H1 (cell line): ENCODE measurements at regions not wholly inside any gene's neighbourhood (a gene's known extent, or its start where the extent isn't known, plus 50 kb on each side); places are given as distances from the start of the nearest gene placed in this dataset.

Source experiments
- CTCF ChIA-PET: fragments of 300-600 bp; sonication (Branson Sonifier 250); formaldehyde crosslinking; loops from one replicate; lab custom pipeline; 2021; ENCODE audit not compliant: partially characterized antibody; lab: Charles Lee
- POLR2A ChIA-PET: fragments of 300-600 bp; sonication (Branson Sonifier 250); formaldehyde crosslinking; loops from one replicate; lab custom pipeline; 2021; ENCODE audit warnings: inconsistent platforms; ENCODE audit not compliant: partially characterized antibody; lab: Charles Lee
- DNase-seq, 2 experiments: peaks; one replicate each; pipeline versions ENCODE4 v3.0.0 to v3.0.0-alpha.2; 2010 to 2022; ENCODE audit warnings: low spot score in 2 of 2, low read depth in 1 of 2, mixed read lengths in 1 of 2
- FAIRE-seq: peaks from 2 replicates; lab custom pipeline; 2011; peaks lifted over from hg19 to GRCh38; lab: Jason Lieb, UNC
- H2AFZ ChIP-seq: 2 replicates; pipeline ENCODE4 v1.8.1; 2012; ENCODE audit warnings: low read length, inconsistent platforms
- H2AK5ac ChIP-seq: 2 replicates; pipeline ENCODE4 v1.6.1; 2013; ENCODE audit warnings: low read depth, low read length
- H2BK120ac ChIP-seq: replicated peaks from 2 replicates; pipeline ENCODE3; 2013; ENCODE audit warnings: low read depth, low read length, inconsistent platforms
- H2BK12ac ChIP-seq: 2 replicates; pipeline ENCODE4 v1.6.1; 2013; ENCODE audit warnings: low read depth, low read length
- H2BK15ac ChIP-seq: 2 replicates; pipeline ENCODE4 v1.6.1; 2013; ENCODE audit warnings: low read length
- H2BK20ac ChIP-seq: 2 replicates; pipeline ENCODE4 v1.6.1; 2013; ENCODE audit warnings: low read length
- H2BK5ac ChIP-seq: 2 replicates; pipeline ENCODE4 v1.6.1; 2013; ENCODE audit warnings: low read depth, low read length
- H3K14ac ChIP-seq: 2 replicates; pipeline ENCODE4 v1.6.1; 2013; ENCODE audit warnings: inconsistent platforms; ENCODE audit not compliant: insufficient read length
- H3K18ac ChIP-seq: 2 replicates; pipeline ENCODE4 v1.6.1; 2013; ENCODE audit warnings: low read length; ENCODE audit errors: extremely low read depth
- H3K23ac ChIP-seq: 2 replicates; pipeline ENCODE4 v1.6.1; 2013; ENCODE audit warnings: inconsistent platforms; ENCODE audit not compliant: insufficient read length
- H3K23me2 ChIP-seq: 2 replicates; pipeline ENCODE4 v1.6.1; 2013; ENCODE audit warnings: low read depth, low read length
- H3K27ac ChIP-seq: 2 replicates; pipeline ENCODE4 v1.6.1; 2011; ENCODE audit warnings: low read depth, low read length, inconsistent platforms
- H3K27me3 ChIP-seq, 4 experiments: replicated peaks in 1 of 4; 1 replicate in 1 of 4; 2 replicates in 3 of 4; pipeline versions ENCODE4 v1.6.1 to v1.8.1; 2011 to 2013; ENCODE audit warnings: low read length in 3 of 4, mild to moderate bottlenecking in 3 of 4, inconsistent platforms in 2 of 4, mixed read lengths in 2 of 4, moderate library complexity in 1 of 4; ENCODE audit not compliant: control insufficient read depth in 3 of 4, insufficient read depth in 3 of 4; ENCODE audit errors: extremely low read depth in 1 of 4
- H3K36me3 ChIP-seq, 4 experiments: 2 replicates each; pipeline versions ENCODE4 v1.6.1 to v1.8.1; 2011 to 2013; ENCODE audit warnings: mild to moderate bottlenecking in 4 of 4, low read length in 3 of 4, moderate library complexity in 2 of 4, control low read depth in 1 of 4, inconsistent platforms in 1 of 4; ENCODE audit not compliant: insufficient read depth in 4 of 4, control insufficient read depth in 2 of 4
- H3K4ac ChIP-seq: replicated peaks from 2 replicates; pipeline ENCODE3; 2013; ENCODE audit warnings: low read length, low read depth, mixed read lengths, inconsistent platforms; ENCODE audit not compliant: insufficient read length
- H3K4me1 ChIP-seq, 4 experiments: replicated peaks in 1 of 4; 1 replicate in 1 of 4; 2 replicates in 3 of 4; pipeline versions ENCODE4 v1.6.1 to v1.8.1; 2011 to 2013; ENCODE audit warnings: low read length in 3 of 4, inconsistent platforms in 2 of 4, mixed read lengths in 1 of 4; ENCODE audit not compliant: insufficient read depth in 4 of 4, control insufficient read depth in 3 of 4
- H3K4me2 ChIP-seq, 2 experiments: 2 replicates each; pipeline versions ENCODE4 v1.6.1 to v1.8.1; 2011 to 2013; ENCODE audit warnings: low read depth in 2 of 2, low read length in 2 of 2, control low read depth in 1 of 2, inconsistent platforms in 1 of 2, mild to moderate bottlenecking in 1 of 2; ENCODE audit not compliant: insufficient read depth in 1 of 2
- H3K4me3 ChIP-seq, 4 experiments: fragments of 200-600, 300-600 bp in 1 of 4; sonication (generic), shearing (Covaris generic), sonication (Bioruptor Twin) in 1 of 4; 2 replicates each; pipeline versions ENCODE4 v1.5.1 to v1.8.1; 2011 to 2016; ENCODE audit warnings: low read length in 4 of 4, low read depth in 3 of 4, control low read depth in 2 of 4, inconsistent platforms in 2 of 4, mild to moderate bottlenecking in 2 of 4, mixed read lengths in 1 of 4, moderate library complexity in 1 of 4; ENCODE audit not compliant: insufficient read depth in 2 of 4; ENCODE audit errors: extremely low read depth in 1 of 4
- H3K56ac ChIP-seq: replicated peaks from 2 replicates; pipeline ENCODE3; 2013; ENCODE audit warnings: low read depth, mild to moderate bottlenecking, mixed read lengths, low read length, inconsistent platforms; ENCODE audit not compliant: insufficient read length
- H3K79me1 ChIP-seq: 2 replicates; pipeline ENCODE4 v1.6.1; 2013; ENCODE audit warnings: low read depth, low read length, control low read depth
- H3K79me2 ChIP-seq, 2 experiments: 2 replicates each; pipeline versions ENCODE4 v1.6.1 to v1.8.1; 2012 to 2013; ENCODE audit warnings: low read length in 2 of 2, mild to moderate bottlenecking in 2 of 2, inconsistent platforms in 1 of 2; ENCODE audit not compliant: insufficient read depth in 2 of 2, control insufficient read depth in 1 of 2
- H3K9ac ChIP-seq, 4 experiments: replicated peaks in 1 of 4; 1 replicate in 1 of 4; 2 replicates in 3 of 4; pipeline versions ENCODE4 v1.6.1 to v1.8.1; 2011 to 2013; ENCODE audit warnings: low read depth in 3 of 4, low read length in 3 of 4, control low read depth in 2 of 4, mild to moderate bottlenecking in 2 of 4, moderate library complexity in 2 of 4, inconsistent platforms in 1 of 4; ENCODE audit errors: extremely low read depth in 1 of 4
- H3K9me3 ChIP-seq, 2 experiments: 2 replicates each; pipeline versions ENCODE4 v1.6.1 to v1.8.1; 2012 to 2013; ENCODE audit warnings: mild to moderate bottlenecking in 2 of 2, moderate library complexity in 2 of 2, control low read depth in 1 of 2, inconsistent platforms in 1 of 2, low read depth in 1 of 2, low read length in 1 of 2, mixed read lengths in 1 of 2; ENCODE audit not compliant: insufficient read depth in 2 of 2
- H4K20me1 ChIP-seq, 2 experiments: replicated peaks in 1 of 2; 2 replicates each; pipeline versions ENCODE3 to v1.8.1; 2011 to 2013; ENCODE audit warnings: inconsistent platforms in 2 of 2, low read length in 2 of 2, mild to moderate bottlenecking in 1 of 2; ENCODE audit not compliant: insufficient read depth in 2 of 2, control insufficient read depth in 1 of 2
- H4K5ac ChIP-seq: 2 replicates; pipeline ENCODE4 v1.6.1; 2013; ENCODE audit warnings: low read length, low read depth, mixed read lengths, inconsistent platforms; ENCODE audit not compliant: insufficient read length
- H4K8ac ChIP-seq: 2 replicates; pipeline ENCODE4 v1.8.0; 2013; ENCODE audit warnings: mild to moderate bottlenecking, moderate library complexity, low read length, inconsistent platforms; ENCODE audit not compliant: insufficient read depth; ENCODE audit errors: extremely low read depth
- H4K91ac ChIP-seq: replicated peaks from 2 replicates; pipeline ENCODE3; 2013; ENCODE audit warnings: low read length, mixed read lengths, inconsistent platforms; ENCODE audit not compliant: insufficient read length
- RAD21 ChIP-seq, 2 experiments: IDR thresholded peaks in 1 of 2; conservative IDR thresholded peaks in 1 of 2; 2 replicates each; pipeline ENCODE4 v1.6.1; 2011; ENCODE audit warnings: low read depth in 2 of 2, low read length in 2 of 2, improper control_type of control experiment in 1 of 2, inconsistent platforms in 1 of 2, mild to moderate bottlenecking in 1 of 2, moderate library complexity in 1 of 2
- TF ChIP-seq, protein P1 (sequence below): IDR thresholded peaks from 2 replicates; pipeline ENCODE4 v1.6.1; 2012; ENCODE audit warnings: inconsistent platforms

GRCh38 chr2:37802899-37803379, 122.1 kb upstream of the RMDN2 start:
- Histone ChIP-seq H2BK5ac (no peak overlapping the region), H3K79me1 (no peaks in the 10 kb centered on the region), H3K23ac (no peak overlapping the region), H3K4me2 (no peak overlapping the region), H2AFZ (no peak overlapping the region), H3K4ac (no peak overlapping the region), H4K8ac (no peak overlapping the region), H4K20me1 (no peaks in the 10 kb centered on the region), H3K4me1 (no peaks in the 10 kb centered on the region), H2BK20ac (no peak overlapping the region), H2BK12ac (no peak overlapping the region), H4K5ac (no peak overlapping the region), H3K18ac (no peak overlapping the region), H4K91ac (no peak overlapping the region), H3K56ac (no peak overlapping the region), H3K27me3 (no peaks in the 10 kb centered on the region), H3K4me3 (no peak overlapping the region), H3K9me3 (no peaks in the 10 kb centered on the region; a peak in 1 of 4 replicates), H3K14ac (no peak overlapping the region), H3K36me3 (no peaks in the 10 kb centered on the region), H3K23me2 (no peaks in the 10 kb centered on the region), H2BK120ac (no peak overlapping the region), H3K27ac (no peak overlapping the region), H3K9ac (no peak overlapping the region), H2BK15ac (no peak overlapping the region), H2AK5ac (no peak overlapping the region), H3K79me2 (no peaks in the 10 kb centered on the region)
- FAIRE-seq, result no peak
- CTCF ChIA-PET, result no interaction called here
- POLR2A ChIA-PET, result no interaction called here
- TF ChIP-seq, protein P1, sequence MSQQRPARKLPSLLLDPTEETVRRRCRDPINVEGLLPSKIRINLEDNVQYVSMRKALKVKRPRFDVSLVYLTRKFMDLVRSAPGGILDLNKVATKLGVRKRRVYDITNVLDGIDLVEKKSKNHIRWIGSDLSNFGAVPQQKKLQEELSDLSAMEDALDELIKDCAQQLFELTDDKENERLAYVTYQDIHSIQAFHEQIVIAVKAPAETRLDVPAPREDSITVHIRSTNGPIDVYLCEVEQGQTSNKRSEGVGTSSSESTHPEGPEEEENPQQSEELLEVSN, result no peak
- TF ChIP-seq RAD21 (IDR thresholded peaks at IDR 0.05 in 1 of 2, conservative IDR thresholded peaks at IDR 0.05 in 1 of 2; ENCODE audit: low read depth in 2 of 2, low read length in 2 of 2), result no peak
- no peak for DNase-seq
